GM18868 (cell line): ENCODE measurements at regions not wholly inside any gene's neighbourhood (a gene's known extent, or its start where the extent isn't known, plus 50 kb on each side); places are given as distances from the start of the nearest gene placed in this dataset.
"Not testable (repeated sequence)": the region's sequence is repeated elsewhere in the genome, so short reads cannot be mapped to it uniquely, and the experiment has no call there.

Source experiments
- ATAC-seq: cut with Tn5 transposase; IDR thresholded peaks from one replicate; pipeline ENCODE4 v1.9.1; 2021; ENCODE audit warnings: mild to moderate bottlenecking, moderate library complexity; ENCODE audit not compliant: unreplicated experiment

GRCh38 chr6:47180633-47181032 is 129.1 kb downstream of the TNFRSF21 start:
- peak; percentile 43 for ATAC-seq

DNA sequence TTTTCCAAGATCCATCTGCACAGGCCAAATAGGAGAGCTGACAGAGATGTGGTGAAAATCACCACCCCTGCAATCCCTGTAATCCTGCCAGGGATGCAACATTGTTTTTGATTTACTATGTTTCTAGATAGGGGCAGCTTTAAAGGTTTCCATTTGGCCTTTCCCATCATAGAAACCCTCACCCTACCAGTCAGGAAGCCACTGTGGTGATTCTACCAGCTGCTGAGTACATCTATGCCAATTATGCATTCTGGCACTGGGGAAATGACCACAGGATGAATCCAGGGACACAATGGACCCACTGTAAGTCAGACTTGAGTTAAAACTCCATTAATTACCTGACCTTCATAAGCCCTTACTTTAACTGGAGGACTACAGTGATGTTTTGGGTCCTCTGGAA is 130.4 kb downstream of the TNFRSF21 start:
- no peak for ATAC-seq

GRCh38 chr6:47175656-47176055 is 133.5 kb upstream of the ADGRF1 start:
- no peak for ATAC-seq

DNA sequence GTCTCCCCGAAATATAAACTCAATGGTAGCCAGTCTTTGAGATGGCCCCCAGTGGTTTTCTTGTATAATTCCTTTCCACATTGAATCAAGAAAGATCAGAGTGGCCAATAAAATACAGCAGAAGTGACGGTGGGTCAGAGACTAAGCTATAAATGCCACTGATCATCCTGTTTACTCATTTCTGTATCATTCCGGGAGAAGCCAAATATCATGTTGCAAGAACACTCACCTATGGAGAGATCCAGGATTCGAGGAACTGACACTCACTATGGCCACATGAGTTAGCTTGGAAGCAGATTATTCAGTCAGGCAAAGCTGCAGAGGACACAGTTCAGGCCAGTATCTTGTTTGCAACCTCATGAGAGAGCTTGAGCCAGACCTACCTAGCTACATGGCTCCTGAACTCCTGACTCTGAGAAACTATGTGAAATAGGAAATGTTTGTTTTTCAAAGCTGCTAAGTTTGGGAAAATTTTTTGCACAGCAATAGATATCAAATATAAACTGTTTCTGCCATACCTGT is 132.4 kb upstream of the ADGRF1 start:
- no peak for ATAC-seq

DNA sequence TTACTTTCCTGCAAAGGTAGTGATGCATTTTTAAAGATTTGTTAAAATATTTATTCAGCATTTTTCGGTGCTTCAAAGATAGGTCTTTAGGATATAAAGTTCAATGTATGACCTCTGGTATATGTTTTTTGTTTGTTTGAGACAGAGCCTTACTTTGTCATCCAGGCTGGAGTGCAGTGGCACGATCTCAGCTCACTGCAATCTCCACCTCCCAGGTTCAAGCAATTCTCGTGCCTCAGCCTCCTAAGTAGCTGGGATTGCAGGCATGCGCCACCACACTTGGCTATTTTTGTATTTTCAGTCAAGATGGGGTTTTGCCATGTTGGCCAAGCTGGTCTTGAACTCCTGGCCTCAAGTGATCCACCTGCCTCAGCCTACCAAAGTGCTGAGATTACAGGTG is 131.9 kb upstream of the ADGRF1 start:
- ATAC-seq = not testable (repeated sequence)

- not testable (repeated sequence) for ATAC-seq
Measured at GRCh38 chr6:47173145-47173544, 131.0 kb upstream of the ADGRF1 start.

- no peak for ATAC-seq
Measured at GRCh38 chr6:47170617-47170947, 128.4 kb upstream of the ADGRF1 start.

- ATAC-seq = no peak
Measured at GRCh38 chr6:47169785-47170616, 127.9 kb upstream of the ADGRF1 start.

DNA sequence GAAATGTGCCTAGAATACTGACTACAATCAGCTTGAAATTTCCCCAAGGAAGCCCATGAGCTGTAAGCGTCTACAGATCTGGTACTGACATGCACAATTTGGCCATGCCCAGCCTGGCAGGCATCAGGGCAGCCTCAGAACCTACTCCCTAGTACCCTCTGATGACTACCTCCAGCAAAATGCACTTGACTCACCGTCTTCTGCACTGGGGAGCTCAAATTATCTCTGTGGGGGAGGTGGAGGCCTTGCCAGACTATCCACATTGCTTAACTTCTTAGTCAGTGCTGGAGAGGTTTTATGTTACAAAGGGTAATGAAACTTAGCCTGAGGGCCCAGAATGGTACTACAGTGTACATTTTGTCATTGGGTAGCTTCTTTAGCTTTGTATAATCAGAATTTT is 126.0 kb upstream of the ADGRF1 start:
- ATAC-seq = no peak

DNA sequence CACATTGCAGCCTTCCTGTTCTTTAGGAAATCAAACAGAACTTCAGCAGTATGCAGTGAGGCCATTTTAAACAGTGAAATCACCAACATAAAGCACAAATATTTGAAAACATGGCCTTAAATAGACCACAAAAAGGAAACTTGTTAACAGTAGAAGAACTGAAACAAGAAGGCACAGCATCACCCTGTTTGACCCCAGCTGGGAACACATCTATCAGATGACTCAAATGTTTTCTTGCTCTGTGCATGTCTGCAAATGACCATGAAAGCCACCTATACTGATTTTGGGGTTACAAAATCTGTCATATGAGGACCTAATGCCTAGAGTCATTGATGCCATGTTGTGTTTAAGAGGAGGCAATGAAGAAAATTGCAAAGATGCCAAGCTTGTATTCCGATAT is 123.8 kb upstream of the ADGRF1 start:
- peak; percentile 80 for ATAC-seq

DNA sequence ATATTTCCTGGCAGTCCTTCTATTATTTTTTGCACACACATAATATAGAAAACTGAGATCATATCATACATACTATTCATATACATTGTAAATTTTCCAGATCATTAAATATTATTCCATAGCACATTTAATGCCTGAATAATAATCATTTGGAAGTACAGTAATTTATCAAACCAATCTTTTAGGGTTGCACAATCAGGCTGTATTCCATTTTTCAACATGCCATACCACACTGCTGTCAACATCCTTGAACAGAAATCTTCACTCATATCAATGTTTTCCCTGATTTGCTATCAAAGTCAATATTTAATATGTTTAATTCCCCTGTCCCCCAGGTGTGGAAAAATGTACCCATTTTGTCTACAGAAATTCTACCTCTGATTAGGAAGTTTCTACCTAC is 122.7 kb upstream of the ADGRF1 start:
- no peak for ATAC-seq

- peak; percentile 39 for ATAC-seq
Measured at GRCh38 chr6:47163536-47163935, 121.4 kb upstream of the ADGRF1 start.

- ATAC-seq = peak; percentile 41
Measured at GRCh38 chr6:47162793-47163192, 120.7 kb upstream of the ADGRF1 start.

- no peak for ATAC-seq
Measured at GRCh38 chr6:47162231-47162630, 120.1 kb upstream of the ADGRF1 start.

DNA sequence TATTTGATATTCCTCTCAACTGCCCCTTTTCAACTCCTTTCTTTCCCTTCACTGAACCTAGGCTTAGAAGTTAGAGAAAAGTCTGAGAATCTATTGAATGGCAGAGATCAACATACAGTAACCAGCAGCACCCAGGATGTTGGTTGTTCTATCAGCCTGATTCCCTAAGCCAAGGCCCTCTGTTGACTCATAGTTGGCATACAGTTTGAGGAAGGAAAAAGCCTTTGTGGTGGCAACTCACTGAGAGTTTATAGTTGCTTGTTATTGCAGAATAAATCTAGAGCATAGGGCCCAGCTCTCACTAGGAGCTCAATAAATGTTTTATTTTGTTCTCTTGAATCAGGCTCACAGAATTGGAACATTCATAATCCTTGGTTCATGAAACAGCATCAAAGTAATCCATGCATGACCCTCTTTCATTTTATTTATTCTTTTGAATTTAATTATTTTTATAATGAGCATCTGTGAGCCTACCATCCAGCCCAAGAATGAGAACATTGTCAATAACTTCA is 119.1 kb upstream of the ADGRF1 start:
- no peak for ATAC-seq

DNA sequence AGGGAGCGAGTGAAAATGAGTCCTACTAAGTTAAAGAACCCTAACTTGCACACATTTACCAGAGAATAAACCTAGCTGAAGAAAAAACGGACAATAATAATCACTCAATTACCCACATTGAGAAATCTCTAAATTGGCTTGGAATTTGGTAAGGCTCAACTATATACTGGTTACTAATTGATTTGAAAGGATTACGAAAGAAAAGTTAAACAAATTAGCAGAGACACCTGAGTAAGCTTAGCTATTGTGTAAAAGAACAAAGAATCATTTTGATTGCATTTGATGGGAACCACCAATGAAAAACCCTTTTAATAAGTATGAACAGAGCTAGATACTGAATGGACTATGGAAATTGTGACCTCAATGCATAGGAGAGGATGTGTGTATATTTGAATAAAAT is 118.6 kb upstream of the ADGRF1 start:
- no peak for ATAC-seq

DNA sequence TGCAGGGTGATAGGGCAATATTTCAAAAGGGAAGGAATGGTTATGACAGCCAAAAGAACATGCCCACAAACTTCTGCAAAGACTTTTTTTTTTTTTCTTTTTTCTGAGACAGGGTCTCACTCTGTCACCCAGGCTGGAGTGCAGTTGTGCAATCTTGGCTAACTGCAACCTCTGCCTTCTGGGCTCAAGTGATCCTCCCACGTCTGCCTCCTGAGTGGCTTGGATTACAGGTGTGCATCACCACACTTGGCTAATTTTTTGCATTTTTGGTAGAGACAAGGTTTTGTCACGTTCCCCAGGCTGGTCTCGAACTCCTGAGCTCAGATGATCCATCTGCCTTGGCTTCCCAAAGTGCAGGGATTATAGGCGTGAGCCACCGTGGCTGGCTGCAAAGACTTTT is 117.6 kb upstream of the ADGRF1 start:
- no peak for ATAC-seq

- no peak for ATAC-seq
Measured at GRCh38 chr6:47157653-47158219, 115.6 kb upstream of the ADGRF1 start.

DNA sequence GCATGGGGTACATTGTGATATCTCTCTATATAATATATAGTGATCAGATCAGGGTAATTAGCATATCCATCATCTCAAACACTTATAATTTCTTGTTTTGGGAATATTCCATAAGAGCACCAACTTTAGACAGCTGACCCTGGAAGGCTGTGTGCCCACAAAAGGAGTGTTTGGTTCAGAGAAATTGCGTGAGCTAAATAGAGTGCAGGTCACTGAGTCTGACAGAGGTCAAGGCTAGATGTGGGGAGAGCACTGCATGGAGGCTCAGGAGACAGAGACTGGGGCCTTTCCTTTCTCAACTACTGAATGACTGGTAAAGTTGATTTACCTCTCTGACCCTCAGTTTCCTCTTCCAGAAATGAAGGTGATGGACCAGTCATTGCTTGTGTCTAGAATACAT is 114.9 kb upstream of the ADGRF1 start:
- ATAC-seq = no peak

GRCh38 chr6:47156196-47156595 is 114.1 kb upstream of the ADGRF1 start:
- ATAC-seq = no peak

- ATAC-seq = no peak
Measured at GRCh38 chr6:47153404-47153755, 111.2 kb upstream of the ADGRF1 start.

DNA sequence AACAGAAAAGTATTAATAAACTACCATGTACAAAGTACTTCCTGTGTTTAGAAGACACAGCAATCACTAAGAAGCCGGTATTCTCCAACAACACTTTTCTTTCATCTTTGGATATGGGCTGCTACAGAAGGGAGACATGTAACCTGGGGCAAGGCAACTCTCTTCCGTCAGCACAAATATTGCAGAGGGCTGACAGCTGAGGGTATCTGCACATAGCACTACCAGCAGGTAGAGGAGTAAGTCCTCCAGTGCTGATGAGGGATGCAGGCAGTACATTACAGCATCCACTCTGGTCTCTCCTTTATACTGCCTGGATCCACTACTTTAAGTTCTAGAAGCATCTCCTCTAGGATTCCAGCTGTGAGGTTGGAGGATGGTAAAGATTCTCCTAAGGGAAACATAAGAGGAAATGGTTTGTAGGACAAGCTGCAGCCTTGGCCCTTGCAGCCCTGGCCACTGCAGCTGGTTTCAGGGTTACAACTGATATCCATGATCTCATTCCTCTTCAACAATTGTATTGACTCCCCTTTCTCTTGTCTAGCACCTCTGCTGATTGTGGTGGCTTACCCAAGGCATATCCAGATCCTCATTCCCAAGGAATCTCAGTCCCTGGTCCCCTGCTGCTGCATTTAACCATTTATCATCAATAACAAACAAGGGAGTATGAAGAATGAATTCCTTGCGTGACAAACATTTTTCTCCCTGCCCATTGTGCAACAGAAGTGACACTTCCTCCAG is 110.7 kb upstream of the ADGRF1 start:
- ATAC-seq = no peak
